Large intestine (tissue), 3 donors: ENCODE measurements at regions not wholly inside any gene's neighbourhood (a gene's known extent, or its start where the extent isn't known, plus 50 kb on each side); places are given as distances from the start of the nearest gene placed in this dataset.

ENCODE experiments used
- DNase-seq, 2 donors: peaks; one replicate each; pipeline versions ENCODE4 v3.0.0 to v3.0.0-alpha.2; 2013
- H3K27ac ChIP-seq: one replicate; pipeline ENCODE4 v1.5.1; 2013; ENCODE audit warnings: low read length
- H3K27me3 ChIP-seq: 2 replicates; pipeline ENCODE4 v1.6.1; 2013; ENCODE audit warnings: low read length; ENCODE audit not compliant: control insufficient read depth, insufficient read depth
- H3K36me3 ChIP-seq: 2 replicates; pipeline ENCODE4 v1.6.1; 2013; ENCODE audit warnings: low read length; ENCODE audit not compliant: control insufficient read depth, insufficient read depth
- H3K4me1 ChIP-seq: one replicate; pipeline ENCODE4 v1.6.1; 2013; ENCODE audit warnings: low read length; ENCODE audit not compliant: control insufficient read depth, insufficient read depth
- H3K4me3 ChIP-seq: one replicate; pipeline ENCODE4 v1.5.1; 2013; ENCODE audit warnings: low read length
- H3K9me3 ChIP-seq: one replicate; pipeline ENCODE4 v1.6.1; 2013; ENCODE audit warnings: mild to moderate bottlenecking, low read depth, low read length, moderate library complexity; ENCODE audit not compliant: control insufficient read depth
- WGBS: methylation state at CpG from one replicate; pipeline ENCODE4 v1.1.5; 2013; ENCODE audit warnings: low lambda C conversion rate; ENCODE audit not compliant: insufficient coverage; 5-methylcytosine and 5-hydroxymethylcytosine counted together

GRCh38 chr2:20552847-20553246, 98.1 kb downstream of the HS1BP3 start:
- Histone ChIP-seq H3K36me3 (no peaks in the 10 kb centered on the region), H3K9me3 (no peaks in the 10 kb centered on the region), H3K4me3 (no peak overlapping the region), H3K4me1 (no peaks in the 10 kb centered on the region), H3K27ac (no peak overlapping the region), H3K27me3 (no peaks in the 10 kb centered on the region)
- DNase-seq = no peak
- no CpG with 5 or more reads among the region's 3 CpGs for WGBS

- Histone ChIP-seq H3K27me3 (no peaks in the 10 kb centered on the region), H3K36me3 (no peaks in the 10 kb centered on the region), H3K27ac (no peak overlapping the region), H3K4me1 (no peaks in the 10 kb centered on the region), H3K4me3 (no peak overlapping the region), H3K9me3 (no peaks in the 10 kb centered on the region)
- WGBS = no CpG with 5 or more reads among the region's 5 CpGs
- DNase-seq = no peak
Observed at GRCh38 chr2:20553580-20553979, 97.3 kb downstream of the HS1BP3 start.

- no peaks in the 10 kb centered on the region for H3K27me3 ChIP-seq
- no peaks in the 10 kb centered on the region for H3K36me3 ChIP-seq
- no peak overlapping the region for H3K27ac ChIP-seq
- no peak overlapping the region for H3K4me3 ChIP-seq
- no peak for DNase-seq
- no peaks in the 10 kb centered on the region for H3K9me3 ChIP-seq
- H3K4me1 ChIP-seq = no peaks in the 10 kb centered on the region
Observed at GRCh38 chr2:20555954-20556353, 94.9 kb downstream of the HS1BP3 start.

GRCh38 chr2:20556756-20557155, 94.1 kb downstream of the HS1BP3 start:
- H3K27me3 ChIP-seq = no peaks in the 10 kb centered on the region
- H3K4me1 ChIP-seq = no peaks in the 10 kb centered on the region
- no peak for DNase-seq
- H3K36me3 ChIP-seq = no peaks in the 10 kb centered on the region
- no peak overlapping the region for H3K4me3 ChIP-seq
- 100% methylated on average over 1 of the region's 4 CpGs for WGBS
- H3K27ac ChIP-seq = no peak overlapping the region
- H3K9me3 ChIP-seq = no peaks in the 10 kb centered on the region

- H3K36me3 ChIP-seq = no peaks in the 10 kb centered on the region
- no peaks in the 10 kb centered on the region for H3K9me3 ChIP-seq
- H3K27me3 ChIP-seq = no peaks in the 10 kb centered on the region
- no peak for DNase-seq
- H3K4me3 ChIP-seq = no peak overlapping the region
- H3K4me1 ChIP-seq = peaks cover 3% of the 10 kb centered on the region
- 100% methylated on average over 1 of the region's 4 CpGs for WGBS
- no peak overlapping the region for H3K27ac ChIP-seq
Observed at GRCh38 chr2:20557226-20557625, 93.7 kb downstream of the HS1BP3 start.

GRCh38 chr2:20557635-20558034, 93.3 kb downstream of the HS1BP3 start:
- WGBS = no CpG with 5 or more reads among the region's 3 CpGs
- H3K4me3 ChIP-seq = no peak overlapping the region
- DNase-seq = no peak
- peaks cover 3% of the 10 kb centered on the region for H3K4me1 ChIP-seq
- H3K36me3 ChIP-seq = no peaks in the 10 kb centered on the region
- no peak overlapping the region for H3K27ac ChIP-seq
- H3K9me3 ChIP-seq = no peaks in the 10 kb centered on the region
- no peaks in the 10 kb centered on the region for H3K27me3 ChIP-seq

GRCh38 chr2:20558391-20559150, 92.3 kb downstream of the HS1BP3 start:
- Histone ChIP-seq H3K27ac (no peak overlapping the region), H3K4me3 (no peak overlapping the region), H3K27me3 (no peaks in the 10 kb centered on the region), H3K36me3 (no peaks in the 10 kb centered on the region), H3K9me3 (no peaks in the 10 kb centered on the region), H3K4me1 (peaks cover 3% of the 10 kb centered on the region)
- WGBS = no CpG with 5 or more reads among the region's 12 CpGs
- no peak for DNase-seq

GRCh38 chr2:20559277-20559676, 91.6 kb downstream of the HS1BP3 start:
- 100% methylated on average over 1 of the region's 3 CpGs for WGBS
- Histone ChIP-seq H3K4me1 (peaks cover 3% of the 10 kb centered on the region), H3K27me3 (no peaks in the 10 kb centered on the region), H3K4me3 (no peak overlapping the region), H3K36me3 (no peaks in the 10 kb centered on the region), H3K27ac (no peak overlapping the region), H3K9me3 (no peaks in the 10 kb centered on the region)
- DNase-seq = no peak

GRCh38 chr2:20560011-20560410, 90.9 kb downstream of the HS1BP3 start:
- WGBS = no CpG with 5 or more reads among the region's 1 CpG

GRCh38 chr2:20560891-20561636, 89.8 kb downstream of the HS1BP3 start:
- no peaks in the 10 kb centered on the region for H3K27me3 ChIP-seq
- H3K36me3 ChIP-seq = no peaks in the 10 kb centered on the region
- no peak overlapping the region for H3K27ac ChIP-seq
- DNase-seq = no peak
- no peaks in the 10 kb centered on the region for H3K9me3 ChIP-seq
- peaks cover 3% of the 10 kb centered on the region for H3K4me1 ChIP-seq
- WGBS = no CpG with 5 or more reads among the region's 5 CpGs
- no peak overlapping the region for H3K4me3 ChIP-seq

More at GRCh38 chr2:20560011-20560410, 90.9 kb downstream of the HS1BP3 start:
- no peaks in the 10 kb centered on the region for H3K27me3 ChIP-seq
- peaks cover 3% of the 10 kb centered on the region for H3K4me1 ChIP-seq
- H3K36me3 ChIP-seq = no peaks in the 10 kb centered on the region
- H3K4me3 ChIP-seq = no peak overlapping the region
- DNase-seq = no peak
- no peak overlapping the region for H3K27ac ChIP-seq
- H3K9me3 ChIP-seq = no peaks in the 10 kb centered on the region
